Panc1 (cell line): ENCODE measurements at regions not wholly inside any gene's neighbourhood (a gene's known extent, or its start where the extent isn't known, plus 50 kb on each side); places are given as distances from the start of the nearest gene placed in this dataset.

Experiments used
- CTCF ChIP-seq: fragments of 450-650 bp; IDR thresholded peaks from 2 replicates; pipeline ENCODE4 v1.5.1; 2017; ENCODE audit warnings: mild to moderate bottlenecking
- POLR2AphosphoS5 ChIP-seq: IDR thresholded peaks from 2 replicates; pipeline ENCODE4 v1.6.1; 2012; ENCODE audit warnings: mild to moderate bottlenecking, low read depth, low read length, moderate library complexity
- REST ChIP-seq, 2 experiments: IDR thresholded peaks; 2 replicates each; pipeline ENCODE4 v1.6.1; 2011 to 2012; ENCODE audit warnings: low read depth in 2 of 2, control low read depth in 1 of 2, low read length in 1 of 2, mild to moderate bottlenecking in 1 of 2, moderate library complexity in 1 of 2; ENCODE audit not compliant: insufficient read depth in 1 of 2

- TF ChIP-seq CTCF (no peak), REST (IDR thresholded peaks at IDR 0.05; ENCODE audit: insufficient read depth in 1 of 2, low read depth in 2 of 2, low read length in 1 of 2) (no peak), POLR2AphosphoS5 (no peak)
Observed at GRCh38 chr7:96827701-96828100, 118.1 kb upstream of the SEM1 start.
